IMR-90 (cell line): ENCODE measurements at regions not wholly inside any gene's neighbourhood (a gene's known extent, or its start where the extent isn't known, plus 50 kb on each side); places are given as distances from the start of the nearest gene placed in this dataset.

Experiments
- ATAC-seq: fragments of 200-7000 bp; cut with Tn5 transposase; 2 replicates; pipeline ENCODE4 v1.9.1; 2020; ENCODE audit warnings: low read depth, mild to moderate bottlenecking, moderate library complexity
- BruUV-seq: library from RNA; stranded (reverse); fragments of 400-500 nt; replicated peaks from 2 replicates; lab custom pipeline; 2021; lab: Mats Ljungman, UMichigan
- CTCF ChIA-PET: fragments of 300-600 bp; formaldehyde crosslinking; extraction: SDS; loops from one replicate; lab custom pipeline; 2021; ENCODE audit warnings: antibody characterized with exemption; lab: Yijun Ruan, JAX
- POLR2A ChIA-PET: fragments of 300-600 bp; sonication (Branson Sonifier 250); formaldehyde crosslinking; loops from one replicate; lab custom pipeline; 2022; ENCODE audit warnings: antibody characterized with exemption; ENCODE audit not compliant: unreplicated experiment; lab: Charles Lee
- DNase-seq: peaks from one replicate; pipeline ENCODE4 v3.0.0; 2013
- H2AFZ ChIP-seq: replicated peaks from 2 replicates; pipeline ENCODE3; 2013; ENCODE audit warnings: low read length, mild to moderate bottlenecking; ENCODE audit not compliant: poor library complexity
- H2AK5ac ChIP-seq: 2 replicates; pipeline ENCODE4 v1.6.1; 2013; ENCODE audit warnings: low read depth, low read length, inconsistent platforms
- H2AK9ac ChIP-seq: replicated peaks from 2 replicates; pipeline ENCODE3; 2013; ENCODE audit warnings: mild to moderate bottlenecking, low read depth, low read length, moderate library complexity; ENCODE audit not compliant: poor library complexity
- H2BK120ac ChIP-seq: 2 replicates; pipeline ENCODE4 v1.6.1; 2013; ENCODE audit warnings: low read depth, low read length, inconsistent platforms
- H2BK15ac ChIP-seq: 3 replicates; pipeline ENCODE4 v1.6.1; 2013; ENCODE audit warnings: low read depth, low read length, inconsistent platforms
- H2BK20ac ChIP-seq: 2 replicates; pipeline ENCODE4 v1.6.1; 2013; ENCODE audit warnings: low read depth, mild to moderate bottlenecking, inconsistent platforms, low read length, moderate library complexity
- H2BK5ac ChIP-seq: 2 replicates; pipeline ENCODE4 v1.6.1; 2013; ENCODE audit warnings: mild to moderate bottlenecking, low read depth, low read length, inconsistent platforms; ENCODE audit not compliant: poor library complexity, severe bottlenecking
- H3K14ac ChIP-seq: replicated peaks from 2 replicates; pipeline ENCODE4 v1.6.1; 2013; ENCODE audit warnings: low read depth, low read length, inconsistent platforms
- H3K18ac ChIP-seq: 2 replicates; pipeline ENCODE4 v1.6.1; 2013; ENCODE audit warnings: low read depth, low read length, control low read depth
- H3K23ac ChIP-seq: 2 replicates; pipeline ENCODE4 v1.6.1; 2013; ENCODE audit warnings: low read depth, low read length, inconsistent platforms
- H3K27ac ChIP-seq: 2 replicates; pipeline ENCODE4 v1.5.1; 2013; ENCODE audit warnings: mild to moderate bottlenecking, control low read depth, low read length; ENCODE audit not compliant: insufficient read depth
- H3K27me3 ChIP-seq: 2 replicates; pipeline ENCODE4 v1.6.1; 2013; ENCODE audit warnings: low read length; ENCODE audit not compliant: control insufficient read depth, insufficient read depth
- H3K36me3 ChIP-seq: 2 replicates; pipeline ENCODE4 v1.6.1; 2013; ENCODE audit warnings: low read length, mixed read lengths; ENCODE audit not compliant: control insufficient read depth, insufficient read depth
- H3K4ac ChIP-seq: 2 replicates; pipeline ENCODE4 v1.6.1; 2013; ENCODE audit warnings: low read depth, low read length, inconsistent platforms
- H3K4me1 ChIP-seq: 2 replicates; pipeline ENCODE4 v1.6.1; 2013; ENCODE audit warnings: low read length, mixed read lengths; ENCODE audit not compliant: control insufficient read depth, insufficient read depth
- H3K4me2 ChIP-seq: 2 replicates; pipeline ENCODE4 v1.6.1; 2013; ENCODE audit warnings: low read depth, mild to moderate bottlenecking, control low read depth, low read length, moderate library complexity
- H3K4me3 ChIP-seq: 2 replicates; pipeline ENCODE4 v1.5.1; 2013; ENCODE audit warnings: low read depth, mild to moderate bottlenecking, control low read depth, low read length, moderate library complexity; ENCODE audit not compliant: insufficient read depth
- H3K56ac ChIP-seq: 2 replicates; pipeline ENCODE4 v1.6.1; 2013; ENCODE audit warnings: low read length, inconsistent platforms; ENCODE audit not compliant: insufficient read depth; ENCODE audit errors: extremely low read depth
- H3K79me1 ChIP-seq, 2 experiments: 2 replicates each; pipeline ENCODE4 v1.6.1; 2013; ENCODE audit warnings: low read length in 2 of 2, inconsistent platforms in 1 of 2, low read depth in 1 of 2
- H3K9ac ChIP-seq: 2 replicates; pipeline ENCODE4 v1.6.1; 2013; ENCODE audit warnings: low read depth, low read length, control low read depth
- H3K9me1 ChIP-seq: 2 replicates; pipeline ENCODE4 v1.6.1; 2013; ENCODE audit warnings: low read length, inconsistent platforms; ENCODE audit not compliant: insufficient read depth
- H3K9me3 ChIP-seq: 2 replicates; pipeline ENCODE4 v1.6.1; 2013; ENCODE audit warnings: low read length; ENCODE audit not compliant: control insufficient read depth, insufficient read depth
- H4K20me1 ChIP-seq: 2 replicates; pipeline ENCODE4 v1.6.1; 2013; ENCODE audit warnings: low read length, inconsistent platforms; ENCODE audit not compliant: insufficient read depth
- H4K5ac ChIP-seq: 2 replicates; pipeline ENCODE4 v1.6.1; 2013; ENCODE audit warnings: mild to moderate bottlenecking, low read depth, low read length, control low read depth
- H4K8ac ChIP-seq, 2 experiments: 2 replicates each; pipeline ENCODE4 v1.6.1; 2013; ENCODE audit warnings: low read depth in 2 of 2, low read length in 2 of 2, control low read depth in 1 of 2, inconsistent platforms in 1 of 2
- H4K91ac ChIP-seq: 2 replicates; pipeline ENCODE4 v1.6.1; 2013; ENCODE audit warnings: low read depth, low read length, inconsistent platforms; ENCODE audit not compliant: insufficient read depth
- MAZ ChIP-seq: IDR thresholded peaks from 2 replicates; pipeline ENCODE4 v1.6.1; 2012; ENCODE audit warnings: low read depth, mild to moderate bottlenecking, low read length, improper control_type of control experiment, moderate library complexity, borderline replicate concordance
- RFX5 ChIP-seq: IDR thresholded peaks from 2 replicates; pipeline ENCODE4 v1.8.0; 2012; ENCODE audit warnings: low read depth, mild to moderate bottlenecking, low read length, moderate library complexity
- WGBS, 2 experiments: methylation state at CpG; one replicate each; pipeline versions ENCODE4 v1.1.5 to v1.1.7; 2013; ENCODE audit warnings: missing lambda C conversion rate in 2 of 2; ENCODE audit not compliant: insufficient read length in 1 of 2; ENCODE audit errors: extremely low coverage in 2 of 2; 5-methylcytosine and 5-hydroxymethylcytosine counted together
- dilution Hi-C: fragments of 300-500 bp; cut with HindIII; formaldehyde crosslinking; loops from one replicate; pipeline ENCODE4 v1.14.3; 2018; ENCODE audit warnings: low sequenced_read_pairs; ENCODE audit not compliant: unreplicated experiment
- in situ Hi-C: fragments of 300-500 bp; cut with MboI; formaldehyde crosslinking; loops from 3 replicates; pipeline ENCODE4 v1.14.3; 2019; ENCODE audit warnings: low sequenced_read_pairs, inconsistent platforms, mixed read lengths
- intact Hi-C: fragments of 100-400 bp; cut with micrococcal nuclease; formaldehyde crosslinking; loops from 2 replicates; pipeline ENCODE4 v1.10.0; 2022

- H3K27ac ChIP-seq = no peak overlapping the region
- peak overlapping the region; percentile 52; the same call in 1 of the 2 replicates for H3K18ac ChIP-seq
- H3K4me2 ChIP-seq = peak overlapping the region; percentile 22; the same call in 1 of the 2 replicates
- H3K27me3 ChIP-seq = no peaks in the 10 kb centered on the region; the same call in 1 of the 2 replicates
- H2AK9ac ChIP-seq = no peak overlapping the region
- ChIA-PET POLR2A (no interaction called here), CTCF (interaction anchor here (1.6 kb wide), 1 partner anchor 29 kb away, joined by 5 read pairs; no protein-coding TSS in a partner anchor)
- H2BK20ac ChIP-seq = no peak overlapping the region
- H4K20me1 ChIP-seq = no peaks in the 10 kb centered on the region
- no peak overlapping the region for H3K23ac ChIP-seq
- H3K4me3 ChIP-seq = no peak overlapping the region
- in situ Hi-C loops = no loop called here
- WGBS, 2 experiments = no CpG with 5 or more reads among the region's 5 CpGs
- BruUV-seq = no TSS peak
- no peak overlapping the region for H4K91ac ChIP-seq
- dilution Hi-C loops = no loop called here
- peak overlapping the region; percentile 72; the same call in 1 of the 2 replicates for H3K14ac ChIP-seq
- no peak overlapping the region for H2BK5ac ChIP-seq
- H3K9ac ChIP-seq = no peak overlapping the region
- no peaks in the 10 kb centered on the region for H3K79me1 ChIP-seq
- H4K5ac ChIP-seq = no peak overlapping the region
- no peaks in the 10 kb centered on the region for H3K9me3 ChIP-seq
- DNase-seq = no peak
- H3K4me1 ChIP-seq = peaks cover 2% of the 10 kb centered on the region; the same call in 1 of the 2 replicates
- intact Hi-C loops = loop anchor here (10.0 kb wide), 1 partner anchor 566 kb away; no protein-coding TSS in a partner anchor
- H2BK15ac ChIP-seq = no peak overlapping the region
- H2AK5ac ChIP-seq = no peak overlapping the region
- TF ChIP-seq MAZ (no peak), RFX5 (no peak)
- H3K36me3 ChIP-seq = no peaks in the 10 kb centered on the region
- no peaks in the 10 kb centered on the region for H3K9me1 ChIP-seq
- no peak for ATAC-seq
- H3K56ac ChIP-seq = no peak overlapping the region
- no peak overlapping the region for H3K4ac ChIP-seq
- no peak overlapping the region for H4K8ac ChIP-seq
- H2AFZ ChIP-seq = no peak overlapping the region
- no peak overlapping the region for H2BK120ac ChIP-seq
Observed at GRCh38 chr15:95590533-95591044, 739.9 kb upstream of the NR2F2 start.
